ENCODE measurements at regions not wholly inside any gene's neighbourhood (a gene's known extent, or its start where the extent isn't known, plus 50 kb on each side); places are given as distances from the start of the nearest gene placed in this dataset.

DNA sequence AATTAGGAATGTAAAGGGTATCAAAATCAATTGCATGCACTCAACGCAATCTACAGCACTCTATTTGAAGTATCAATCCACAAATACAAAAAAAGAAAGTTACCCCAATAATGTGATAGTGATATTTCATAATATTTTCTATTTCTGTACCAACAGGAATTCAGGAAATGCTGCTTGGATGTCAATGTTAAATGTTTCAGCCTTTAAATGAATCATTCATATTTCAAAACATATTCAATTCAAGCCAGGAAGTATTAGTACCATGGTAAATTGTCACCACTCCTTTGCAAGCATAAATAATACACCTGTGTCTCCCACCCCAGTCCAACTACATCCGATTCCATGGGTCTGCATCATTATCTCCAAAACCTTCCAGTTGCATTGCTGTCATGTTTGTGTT lies 1185.5 kb upstream of the CDH18 start:
- TF ChIP-seq TAF1 (IDR thresholded peaks at IDR 0.05; ENCODE audit: low read depth, low read length) (no peak), POLR2A (IDR thresholded peaks at IDR 0.05; ENCODE audit: low read depth, low read length) (no peak), POLR2AphosphoS5 (IDR thresholded peaks at IDR 0.05; ENCODE audit: low read depth, low read length) (no peak), SPI1 (IDR thresholded peaks at IDR 0.05; ENCODE audit: low read depth, low read length) (no peak), PAX5 (IDR thresholded peaks at IDR 0.05; ENCODE audit: insufficient read depth, low read length, severe bottlenecking) (no peak)

Measured in GM12891 (cell line).